Kidney (tissue), 13 donors: ENCODE measurements at regions not wholly inside any gene's neighbourhood (a gene's known extent, or its start where the extent isn't known, plus 50 kb on each side); places are given as distances from the start of the nearest gene placed in this dataset.

Experiments
- DNase-seq, 5 donors: peaks; one replicate each; pipeline ENCODE4 v3.0.0-alpha.2; 2013 to 2020
- FAIRE-seq: peaks from 2 replicates; lab custom pipeline; 2012; peaks lifted over from hg19 to GRCh38; lab: Jason Lieb, UNC
- H3K27ac ChIP-seq, 2 donors: one replicate each; pipeline ENCODE4 v1.7.0; 2013; ENCODE audit warnings: low read depth in 2 of 2, low read length in 2 of 2, inconsistent platforms in 1 of 2
- H3K27me3 ChIP-seq: one replicate; pipeline ENCODE4 v1.7.1; 2013; ENCODE audit warnings: low read length, inconsistent platforms; ENCODE audit not compliant: control insufficient read depth, insufficient read depth
- H3K36me3 ChIP-seq, 3 donors: one replicate each; pipeline versions ENCODE4 v1.7.0 to v1.7.1; 2013; ENCODE audit warnings: low read length in 3 of 3, control low read depth in 1 of 3, inconsistent platforms in 1 of 3; ENCODE audit not compliant: insufficient read depth in 3 of 3, control insufficient read depth in 2 of 3
- H3K4me1 ChIP-seq, 3 donors: one replicate each; pipeline versions ENCODE4 v1.7.0 to v1.7.1; 2013; ENCODE audit warnings: low read length in 3 of 3, inconsistent platforms in 1 of 3, low read depth in 1 of 3; ENCODE audit not compliant: control insufficient read depth in 2 of 3, insufficient read depth in 2 of 3
- H3K4me3 ChIP-seq, 3 donors: one replicate each; pipeline versions ENCODE4 v1.7.0 to v1.8.1; 2013; ENCODE audit warnings: low read length in 3 of 3, control low read depth in 1 of 3, inconsistent platforms in 1 of 3
- H3K9ac ChIP-seq, 3 donors: one replicate each; pipeline versions ENCODE4 v1.7.0 to v1.7.1; 2013; ENCODE audit warnings: low read length in 3 of 3, control low read depth in 1 of 3, inconsistent platforms in 1 of 3
- H3K9me3 ChIP-seq, 3 donors: one replicate each; pipeline versions ENCODE4 v1.7.0 to v1.7.1; 2013; ENCODE audit warnings: low read length in 3 of 3, control low read depth in 1 of 3, inconsistent platforms in 1 of 3; ENCODE audit not compliant: control insufficient read depth in 2 of 3, insufficient read depth in 1 of 3
- intact Hi-C: fragments of 100-400 bp; cut with DNase I; formaldehyde crosslinking; loops from one replicate; pipeline ENCODE4 v1.11.1; 2022
- TF ChIP-seq, protein P1 (sequence below): IDR thresholded peaks from 3 replicates; pipeline ENCODE4 v1.5.1; 2012; ENCODE audit warnings: mild to moderate bottlenecking, moderate library complexity, borderline replicate concordance; ENCODE audit not compliant: insufficient read depth; ENCODE audit errors: extremely low read depth
- donor health status: control.
- donor health status: control.
- donor health status: control.
- donor health status: control.
- donor health status: control.
- donor health status: DM: yes; HTN: yes; CAD: no.
- donor health status: Normal renal cell carcinoma (clear cell type).

DNA sequence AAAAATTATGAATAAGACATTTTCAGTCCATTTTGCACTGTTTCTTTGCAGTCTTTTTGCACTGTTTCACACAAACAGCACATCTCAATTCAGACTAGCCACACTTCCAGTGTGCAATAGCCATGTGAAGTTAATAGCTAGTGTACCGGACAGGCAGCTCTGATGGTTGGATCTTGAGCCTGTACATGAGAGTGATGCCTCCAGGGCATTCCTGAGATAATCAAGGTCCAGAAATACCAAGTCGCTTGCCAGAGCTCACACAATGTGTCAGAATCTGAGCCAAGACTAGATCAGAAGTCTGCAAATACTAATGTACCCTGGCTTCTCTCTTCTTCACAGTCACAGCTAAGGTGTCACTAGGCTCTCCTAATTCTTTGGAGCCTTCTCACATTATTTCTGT lies 180.2 kb downstream of the OSR1 start:
- intact Hi-C loops = no loop called here
- no peak overlapping the region for H3K4me3 ChIP-seq
- H3K9ac ChIP-seq = no peak overlapping the region
- FAIRE-seq (no peak), DNase-seq (no peak)
- H3K27ac ChIP-seq = no peak overlapping the region
- H3K36me3 ChIP-seq = no peaks in the 10 kb centered on the region
- no peaks in the 10 kb centered on the region for H3K9me3 ChIP-seq
- H3K4me1 ChIP-seq = no peaks in the 10 kb centered on the region
- H3K27me3 ChIP-seq = no peaks in the 10 kb centered on the region
- TF ChIP-seq, protein P1, sequence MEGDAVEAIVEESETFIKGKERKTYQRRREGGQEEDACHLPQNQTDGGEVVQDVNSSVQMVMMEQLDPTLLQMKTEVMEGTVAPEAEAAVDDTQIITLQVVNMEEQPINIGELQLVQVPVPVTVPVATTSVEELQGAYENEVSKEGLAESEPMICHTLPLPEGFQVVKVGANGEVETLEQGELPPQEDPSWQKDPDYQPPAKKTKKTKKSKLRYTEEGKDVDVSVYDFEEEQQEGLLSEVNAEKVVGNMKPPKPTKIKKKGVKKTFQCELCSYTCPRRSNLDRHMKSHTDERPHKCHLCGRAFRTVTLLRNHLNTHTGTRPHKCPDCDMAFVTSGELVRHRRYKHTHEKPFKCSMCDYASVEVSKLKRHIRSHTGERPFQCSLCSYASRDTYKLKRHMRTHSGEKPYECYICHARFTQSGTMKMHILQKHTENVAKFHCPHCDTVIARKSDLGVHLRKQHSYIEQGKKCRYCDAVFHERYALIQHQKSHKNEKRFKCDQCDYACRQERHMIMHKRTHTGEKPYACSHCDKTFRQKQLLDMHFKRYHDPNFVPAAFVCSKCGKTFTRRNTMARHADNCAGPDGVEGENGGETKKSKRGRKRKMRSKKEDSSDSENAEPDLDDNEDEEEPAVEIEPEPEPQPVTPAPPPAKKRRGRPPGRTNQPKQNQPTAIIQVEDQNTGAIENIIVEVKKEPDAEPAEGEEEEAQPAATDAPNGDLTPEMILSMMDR = no peak

DNA sequence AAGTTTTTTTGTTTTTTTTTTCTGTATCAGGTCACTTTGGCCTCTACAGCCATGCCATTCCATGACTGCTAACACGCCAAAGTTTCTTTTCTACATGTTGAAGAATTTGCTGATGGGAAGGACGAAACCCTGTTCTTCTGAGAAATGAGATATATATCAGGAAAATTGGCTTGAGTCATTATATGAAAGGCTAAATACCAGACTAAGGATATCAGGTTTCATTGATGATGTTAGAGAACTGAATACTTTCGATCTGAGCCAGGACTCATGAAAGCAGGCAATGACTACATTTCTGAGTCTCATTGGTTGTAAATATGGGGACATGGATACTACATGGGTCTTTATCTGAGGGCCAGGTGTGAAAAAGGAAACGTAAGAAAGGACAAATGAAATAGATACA lies 181.4 kb downstream of the OSR1 start:
- H3K9me3 ChIP-seq = no peaks in the 10 kb centered on the region
- H3K9ac ChIP-seq = no peak overlapping the region
- intact Hi-C loops = no loop called here
- H3K27me3 ChIP-seq = no peaks in the 10 kb centered on the region
- FAIRE-seq = no peak
- no peak for DNase-seq
- H3K36me3 ChIP-seq = no peaks in the 10 kb centered on the region
- H3K4me3 ChIP-seq = no peak overlapping the region
- H3K4me1 ChIP-seq = no peaks in the 10 kb centered on the region
- TF ChIP-seq, protein P1 = no peak
- no peak overlapping the region for H3K27ac ChIP-seq

- Histone ChIP-seq H3K4me1 (no peaks in the 10 kb centered on the region), H3K27ac (no peak overlapping the region), H3K4me3 (no peak overlapping the region), H3K36me3 (no peaks in the 10 kb centered on the region), H3K9me3 (no peaks in the 10 kb centered on the region), H3K27me3 (no peaks in the 10 kb centered on the region), H3K9ac (no peak overlapping the region)
- FAIRE-seq (no peak), DNase-seq (no peak)
- TF ChIP-seq, protein P1 = no peak
- intact Hi-C loops = no loop called here
Measured at GRCh38 chr2:19176172-19176852, 182.1 kb downstream of the OSR1 start.

DNA sequence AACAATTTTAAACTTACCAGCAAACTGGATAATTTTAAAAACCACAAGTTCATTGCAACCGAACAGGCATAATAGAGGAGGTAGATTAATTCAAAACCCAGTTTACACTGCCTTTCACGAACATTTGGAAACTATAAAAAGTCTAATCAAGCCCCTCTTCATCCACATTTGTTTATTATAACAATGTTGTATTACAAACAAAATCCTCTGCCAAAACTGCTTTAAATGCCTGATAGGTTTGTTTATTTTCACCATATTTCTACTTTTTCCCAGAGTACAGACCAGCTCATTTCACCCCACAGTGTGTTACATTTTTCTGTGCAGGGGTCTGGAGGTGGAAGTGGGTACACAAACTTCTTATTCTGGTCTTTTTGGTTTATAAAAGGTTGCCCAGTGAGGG lies 184.2 kb downstream of the OSR1 start:
- no peaks in the 10 kb centered on the region for H3K9me3 ChIP-seq
- no peak for DNase-seq
- TF ChIP-seq, protein P1 = no peak
- no peak overlapping the region for H3K27ac ChIP-seq
- intact Hi-C loops = no loop called here
- no peaks in the 10 kb centered on the region for H3K4me1 ChIP-seq
- no peak for FAIRE-seq
- H3K27me3 ChIP-seq = no peaks in the 10 kb centered on the region
- H3K9ac ChIP-seq = no peak overlapping the region
- H3K4me3 ChIP-seq = no peak overlapping the region
- no peaks in the 10 kb centered on the region for H3K36me3 ChIP-seq
